Liver (tissue), 8 donors: ENCODE measurements at regions not wholly inside any gene's neighbourhood (a gene's known extent, or its start where the extent isn't known, plus 50 kb on each side); places are given as distances from the start of the nearest gene placed in this dataset.

Source experiments
- DNase-seq: peaks from one replicate; pipeline ENCODE4 v3.0.0-alpha.2; 2017; ENCODE audit warnings: low spot score
- H3K27ac ChIP-seq, 2 donors: one replicate each; pipeline ENCODE4 v1.7.0; 2013; ENCODE audit warnings: inconsistent platforms in 2 of 2, low read length in 2 of 2, control low read depth in 1 of 2, low read depth in 1 of 2, mild to moderate bottlenecking in 1 of 2
- H3K27me3 ChIP-seq, 4 donors: one replicate each; pipeline versions ENCODE4 v1.6.1 to v1.7.0; 2013; ENCODE audit warnings: low read length in 3 of 4, inconsistent platforms in 1 of 4, mild to moderate bottlenecking in 1 of 4, moderate library complexity in 1 of 4; ENCODE audit not compliant: control insufficient read depth in 4 of 4, insufficient read depth in 4 of 4
- H3K36me3 ChIP-seq, 4 donors: one replicate each; pipeline versions ENCODE4 v1.6.1 to v1.7.0; 2013; ENCODE audit warnings: low read length in 3 of 4, mild to moderate bottlenecking in 3 of 4, low read depth in 1 of 4, moderate library complexity in 1 of 4; ENCODE audit not compliant: control insufficient read depth in 4 of 4, insufficient read depth in 3 of 4
- H3K4me1 ChIP-seq, 4 donors: one replicate each; pipeline versions ENCODE4 v1.6.1 to v1.7.0; 2013; ENCODE audit warnings: low read length in 3 of 4, mild to moderate bottlenecking in 3 of 4, moderate library complexity in 1 of 4; ENCODE audit not compliant: control insufficient read depth in 4 of 4, insufficient read depth in 4 of 4
- H3K4me3 ChIP-seq, 3 donors: one replicate each; pipeline versions ENCODE4 v1.6.1 to v1.7.0; 2013; ENCODE audit warnings: low read length in 3 of 3, control low read depth in 1 of 3, low read depth in 1 of 3, mild to moderate bottlenecking in 1 of 3
- H3K9ac ChIP-seq, 2 donors: one replicate each; pipeline ENCODE4 v1.7.0; 2013; ENCODE audit warnings: low read length in 2 of 2, mild to moderate bottlenecking in 2 of 2, moderate library complexity in 2 of 2, control low read depth in 1 of 2, low read depth in 1 of 2
- H3K9me3 ChIP-seq, 4 donors: one replicate each; pipeline versions ENCODE4 v1.6.1 to v1.7.0; 2013; ENCODE audit warnings: low read length in 3 of 4; ENCODE audit not compliant: control insufficient read depth in 4 of 4
- ATF3 ChIP-seq: IDR thresholded peaks from 2 replicates; pipeline ENCODE4 v1.6.1; 2016; ENCODE audit warnings: antibody characterized with exemption
- CTCF ChIP-seq: fragments of 150-350 bp; IDR thresholded peaks from 2 replicates; pipeline ENCODE4 v1.5.1; 2017; ENCODE audit warnings: improper control_type of control experiment, low read depth, low read length; ENCODE audit not compliant: missing input control
- EGR1 ChIP-seq, 2 donors: IDR thresholded peaks; 2 replicates each; pipeline ENCODE4 v1.6.1; 2016 to 2018; ENCODE audit warnings: antibody characterized with exemption in 2 of 2, low read depth in 2 of 2
- FOXA1 ChIP-seq: IDR thresholded peaks from 2 replicates; pipeline ENCODE4 v1.6.1; 2016; ENCODE audit warnings: antibody characterized with exemption
- FOXA2 ChIP-seq: IDR thresholded peaks from 2 replicates; pipeline ENCODE4 v1.6.1; 2016; ENCODE audit warnings: antibody characterized with exemption
- HNF4A ChIP-seq, 2 donors: conservative IDR thresholded peaks; 2 replicates each; pipeline ENCODE4 v1.6.1; 2016; ENCODE audit warnings: antibody characterized with exemption in 2 of 2, mild to moderate bottlenecking in 2 of 2
- HNF4G ChIP-seq: IDR thresholded peaks from 2 replicates; pipeline ENCODE4 v1.6.1; 2016; ENCODE audit warnings: antibody characterized with exemption
- JUND ChIP-seq, 2 donors: IDR thresholded peaks; 2 replicates each; pipeline ENCODE4 v1.6.1; 2016; ENCODE audit warnings: antibody characterized with exemption in 2 of 2
- MAX ChIP-seq: IDR thresholded peaks from 2 replicates; pipeline ENCODE4 v1.6.1; 2016; ENCODE audit warnings: antibody characterized with exemption
- NR2F2 ChIP-seq: IDR thresholded peaks from 2 replicates; pipeline ENCODE4 v1.6.1; 2016; ENCODE audit warnings: antibody characterized with exemption
- RAD21 ChIP-seq, 2 donors: IDR thresholded peaks; 2 replicates each; pipeline ENCODE4 v1.6.1; 2016; ENCODE audit warnings: antibody characterized with exemption in 2 of 2, mild to moderate bottlenecking in 2 of 2
- REST ChIP-seq: IDR thresholded peaks from 2 replicates; pipeline ENCODE4 v1.6.1; 2016; ENCODE audit warnings: antibody characterized with exemption, mild to moderate bottlenecking
- RXRA ChIP-seq, 2 donors: IDR thresholded peaks; 2 replicates each; pipeline ENCODE4 v1.6.1; 2017 to 2018; ENCODE audit warnings: antibody characterized with exemption in 2 of 2, mild to moderate bottlenecking in 1 of 2
- SP1 ChIP-seq: IDR thresholded peaks from 2 replicates; pipeline ENCODE4 v1.6.1; 2018; ENCODE audit warnings: antibody characterized with exemption, mild to moderate bottlenecking
- TAF1 ChIP-seq: conservative IDR thresholded peaks from 2 replicates; pipeline ENCODE4 v1.6.1; 2016; ENCODE audit warnings: antibody characterized with exemption, mild to moderate bottlenecking
- YY1 ChIP-seq: IDR thresholded peaks from 2 replicates; pipeline ENCODE4 v1.6.1; 2016; ENCODE audit warnings: antibody characterized with exemption, mild to moderate bottlenecking
- ZBTB33 ChIP-seq: IDR thresholded peaks from 2 replicates; pipeline ENCODE4 v1.6.1; 2016; ENCODE audit warnings: antibody characterized with exemption
- WGBS: extraction: QIAGEN DNeasy Blood & Tissue Kit; methylation state at CpG from one replicate; pipeline ENCODE4 v1.1.7; 2013; 5-methylcytosine and 5-hydroxymethylcytosine counted together
- donor health status: healthy.
- donor health status: healthy.
- donor health status: healthy.
- donor health status: healthy.
- donor health status: healthy.

GRCh38 chr2:17429130-17429529 is 89.1 kb downstream of the RAD51AP2 start:
- 71% methylated on average over 1 of the region's 1 CpG for WGBS
- no peaks in the 10 kb centered on the region for H3K36me3 ChIP-seq
- H3K9ac ChIP-seq: no peak overlapping the region
- H3K9me3 ChIP-seq: no peaks in the 10 kb centered on the region
- H3K4me3 ChIP-seq: no peak overlapping the region
- TF ChIP-seq RXRA (IDR thresholded peaks at IDR 0.05) (no peak), HNF4G (no peak), RAD21 (IDR thresholded peaks at IDR 0.05) (no peak), REST (no peak), ZBTB33 (no peak), EGR1 (IDR thresholded peaks at IDR 0.05; ENCODE audit: low read depth in 2 of 2) (no peak), CTCF (no peak), FOXA2 (no peak), MAX (no peak), HNF4A (conservative IDR thresholded peaks at IDR 0.05) (no peak), NR2F2 (no peak), TAF1 (no peak), JUND (IDR thresholded peaks at IDR 0.05) (no peak), ATF3 (no peak), SP1 (no peak), YY1 (no peak)
- no peaks in the 10 kb centered on the region for H3K4me1 ChIP-seq
- no peak for DNase-seq
- no peaks in the 10 kb centered on the region for H3K27me3 ChIP-seq
- H3K27ac ChIP-seq: no peak overlapping the region

GRCh38 chr2:17427401-17427800 is 90.8 kb downstream of the RAD51AP2 start:
- DNase-seq: no peak
- no peaks in the 10 kb centered on the region for H3K27me3 ChIP-seq
- TF ChIP-seq CTCF: no peak
- TF ChIP-seq TAF1: no peak
- TF ChIP-seq HNF4A (conservative IDR thresholded peaks at IDR 0.05): no peak
- no peak for TF ChIP-seq YY1
- TF ChIP-seq HNF4G: no peak
- TF ChIP-seq REST: no peak
- TF ChIP-seq FOXA1: no peak
- no peak overlapping the region for H3K9ac ChIP-seq
- H3K36me3 ChIP-seq: no peaks in the 10 kb centered on the region
- H3K27ac ChIP-seq: no peak overlapping the region
- no peak overlapping the region for H3K4me3 ChIP-seq
- H3K4me1 ChIP-seq: no peaks in the 10 kb centered on the region
- WGBS: 87% methylated on average over 1 of the region's 1 CpG
- H3K9me3 ChIP-seq: no peaks in the 10 kb centered on the region
